ENCODE measurements at regions not wholly inside any gene's neighbourhood (a gene's known extent, or its start where the extent isn't known, plus 50 kb on each side); places are given as distances from the start of the nearest gene placed in this dataset.

GRCh38 chr3:191774485-191774884 is 313.5 kb downstream of the PYDC2 start:
- TF ChIP-seq CTCF (IDR thresholded peaks at IDR 0.05; ENCODE audit: low read depth, low read length, poor library complexity, severe bottlenecking), result no peak
- TF ChIP-seq EZH2phosphoT487 (IDR thresholded peaks at IDR 0.05; ENCODE audit: borderline replicate concordance, low read length), result no peak

Data from DOHH2 (cell line).